SK-N-SH treated with all-trans-retinoic acid at 6 μM for 48 hours (cell line): ENCODE measurements at regions not wholly inside any gene's neighbourhood (a gene's known extent, or its start where the extent isn't known, plus 50 kb on each side); places are given as distances from the start of the nearest gene placed in this dataset.

Experiments used
- ATAC-seq: fragments of 200-7000 bp; cut with Tn5 transposase; 3 replicates; pipeline ENCODE4 v1.9.1; 2020; ENCODE audit warnings: mild to moderate bottlenecking, moderate library complexity
- BACH2 ChIP-seq: fragments of 250-450 bp; sonication (Bioruptor Pico); IDR thresholded peaks from 2 replicates; pipeline ENCODE4 v1.9.0; 2021; ENCODE audit warnings: mild to moderate bottlenecking, borderline replicate concordance
- CREB5 ChIP-seq: fragments of 250-450 bp; sonication (Bioruptor Pico); IDR thresholded peaks from 2 replicates; pipeline ENCODE4 v1.5.1; 2020; ENCODE audit warnings: low read depth, mild to moderate bottlenecking, moderate library complexity
- CSDC2 ChIP-seq: fragments of 250-450 bp; sonication (Bioruptor Pico); IDR thresholded peaks from 2 replicates; pipeline ENCODE4 v1.5.0; 2020; ENCODE audit warnings: mild to moderate bottlenecking, moderate library complexity
- CSRNP3 ChIP-seq: fragments of 250-450 bp; sonication (Bioruptor Pico); IDR thresholded peaks from 2 replicates; pipeline ENCODE4 v1.5.1; 2021; ENCODE audit warnings: mild to moderate bottlenecking, moderate library complexity
- ESRRG ChIP-seq: fragments of 250-450 bp; sonication (Bioruptor Pico); IDR thresholded peaks from 2 replicates; pipeline ENCODE4 v1.6.1; 2021; ENCODE audit warnings: mild to moderate bottlenecking
- GLIS3 ChIP-seq: fragments of 250-450 bp; sonication (Bioruptor Pico); IDR thresholded peaks from 2 replicates; pipeline ENCODE4 v1.5.0; 2020; ENCODE audit warnings: mild to moderate bottlenecking, moderate library complexity
- ISL1 ChIP-seq: fragments of 250-450 bp; sonication (Bioruptor Pico); IDR thresholded peaks from 2 replicates; pipeline ENCODE4 v2.1.2; 2022; ENCODE audit warnings: mild to moderate bottlenecking, moderate library complexity
- OSR1 ChIP-seq: fragments of 250-450 bp; sonication (Bioruptor Pico); IDR thresholded peaks from 2 replicates; pipeline ENCODE4 v1.8.0; 2022; ENCODE audit warnings: moderate library complexity, mild to moderate bottlenecking, inconsistent platforms
- PATZ1 ChIP-seq: fragments of 250-450 bp; sonication (Bioruptor Pico); IDR thresholded peaks from 2 replicates; pipeline ENCODE4 v1.8.0; 2020; ENCODE audit warnings: mild to moderate bottlenecking, moderate library complexity, borderline replicate concordance
- POU6F1 ChIP-seq: fragments of 250-450 bp; sonication (Bioruptor Pico); IDR thresholded peaks from 2 replicates; pipeline ENCODE4 v1.8.0; 2021; ENCODE audit warnings: low read depth, mild to moderate bottlenecking, moderate library complexity, borderline replicate concordance
- PPARA ChIP-seq: fragments of 250-450 bp; sonication (Bioruptor Pico); IDR thresholded peaks from 2 replicates; pipeline ENCODE4 v1.5.0; 2020; ENCODE audit warnings: mild to moderate bottlenecking, borderline replicate concordance
- RARB ChIP-seq: fragments of 250-450 bp; sonication (Bioruptor Pico); IDR thresholded peaks from 2 replicates; pipeline ENCODE4 v1.8.0; 2021; ENCODE audit warnings: mild to moderate bottlenecking, moderate library complexity
- TCF4 ChIP-seq: fragments of 250-450 bp; sonication (Bioruptor Pico); IDR thresholded peaks from 2 replicates; pipeline ENCODE4 v1.8.0; 2021; ENCODE audit warnings: mild to moderate bottlenecking, moderate library complexity, borderline replicate concordance
- TSHZ2 ChIP-seq: fragments of 250-450 bp; sonication (Bioruptor Pico); IDR thresholded peaks from 2 replicates; pipeline ENCODE4 v1.5.0; 2020; ENCODE audit warnings: mild to moderate bottlenecking, moderate library complexity
- ZC3H10 ChIP-seq: fragments of 250-450 bp; sonication (Bioruptor Pico); IDR thresholded peaks from 2 replicates; pipeline ENCODE4 v1.5.1; 2021; ENCODE audit warnings: mild to moderate bottlenecking, moderate library complexity
- ZFP3 ChIP-seq: fragments of 250-450 bp; sonication (Bioruptor Pico); IDR thresholded peaks from 2 replicates; pipeline ENCODE4 v1.5.0; 2020; ENCODE audit warnings: mild to moderate bottlenecking, moderate library complexity
- ZFP30 ChIP-seq: fragments of 450-650 bp; formaldehyde crosslinking; IDR thresholded peaks from 2 replicates; pipeline ENCODE4 v1.5.0; 2022; ENCODE audit warnings: mild to moderate bottlenecking, moderate library complexity
- ZNF565 ChIP-seq: fragments of 450-650 bp; formaldehyde crosslinking; conservative IDR thresholded peaks from 2 replicates; pipeline ENCODE4 v1.5.0; 2020; ENCODE audit warnings: low read depth, mild to moderate bottlenecking, moderate library complexity
- ZNF70 ChIP-seq: fragments of 450-650 bp; formaldehyde crosslinking; IDR thresholded peaks from 2 replicates; pipeline ENCODE4 v1.5.0; 2020; ENCODE audit warnings: mild to moderate bottlenecking, moderate library complexity
- ZNF8 ChIP-seq: fragments of 450-650 bp; formaldehyde crosslinking; IDR thresholded peaks from 2 replicates; pipeline ENCODE4 v1.5.0; 2020; ENCODE audit warnings: mild to moderate bottlenecking, moderate library complexity

- TF ChIP-seq ZNF8 (CRISPR knock-in tag), result no peak
- no peak for TF ChIP-seq ZFP30 (CRISPR knock-in tag)
- no peak for TF ChIP-seq POU6F1
- TF ChIP-seq PPARA (CRISPR knock-in tag), result no peak
- TF ChIP-seq CREB5 (CRISPR knock-in tag), result no peak
- TF ChIP-seq GLIS3, result no peak
- no peak for TF ChIP-seq CSDC2 (CRISPR knock-in tag)
- TF ChIP-seq ZNF565 (CRISPR knock-in tag), result no peak
- TF ChIP-seq ESRRG (CRISPR knock-in tag), result no peak
- no peak for TF ChIP-seq TSHZ2 (CRISPR knock-in tag)
- no peak for TF ChIP-seq ZC3H10 (CRISPR knock-in tag)
- TF ChIP-seq ZFP3 (CRISPR knock-in tag), result no peak
- TF ChIP-seq PATZ1 (CRISPR knock-in tag), result no peak
- TF ChIP-seq ZNF70 (CRISPR knock-in tag), result no peak
- no peak for TF ChIP-seq TCF4 (CRISPR knock-in tag)
- TF ChIP-seq CSRNP3, result no peak
- TF ChIP-seq RARB (CRISPR knock-in tag), result no peak
- no peak for TF ChIP-seq ISL1 (CRISPR knock-in tag)
- no peak for TF ChIP-seq OSR1 (CRISPR knock-in tag)
- TF ChIP-seq, all 23 proteins: peak for 0
- no peak for ATAC-seq
Measured at GRCh38 chr10:31263903-31264302, 55.1 kb upstream of the ZEB1 start.

- ATAC-seq, result no peak
- no peak for TF ChIP-seq ZFP3 (CRISPR knock-in tag)
- no peak for TF ChIP-seq ZNF70 (CRISPR knock-in tag)
- TF ChIP-seq GLIS3, result no peak
- no peak for TF ChIP-seq ZC3H10 (CRISPR knock-in tag)
- no peak for TF ChIP-seq BACH2 (CRISPR knock-in tag)
- no peak for TF ChIP-seq CSRNP3
- TF ChIP-seq CREB5 (CRISPR knock-in tag), result no peak
- no peak for TF ChIP-seq ZNF8 (CRISPR knock-in tag)
- no peak for TF ChIP-seq TCF4 (CRISPR knock-in tag)
- no peak for TF ChIP-seq ZFP30 (CRISPR knock-in tag)
- TF ChIP-seq TSHZ2 (CRISPR knock-in tag), result no peak
- TF ChIP-seq ISL1 (CRISPR knock-in tag), result no peak
- TF ChIP-seq ZNF565 (CRISPR knock-in tag), result no peak
- TF ChIP-seq OSR1 (CRISPR knock-in tag), result no peak
- no peak for TF ChIP-seq POU6F1
Measured at GRCh38 chr10:31268444-31269303, 50.3 kb upstream of the ZEB1 start.
